ENCODE measurements at regions not wholly inside any gene's neighbourhood (a gene's known extent, or its start where the extent isn't known, plus 50 kb on each side); places are given as distances from the start of the nearest gene placed in this dataset.

GRCh38 chr5:143699121-143699520 is 112.8 kb upstream of the HMHB1 start:
- in situ Hi-C loops (cut with HindIII; ENCODE audit: low pct_unique_long_range_greater_than_20kb, low sequenced_read_pairs), result no loop called here
- DNase-seq (ENCODE audit: low read depth), result no peak

- in situ Hi-C loops (cut with HindIII; ENCODE audit: low pct_unique_long_range_greater_than_20kb, low sequenced_read_pairs), result no loop called here
- no peak for DNase-seq (ENCODE audit: low read depth)
Measured at GRCh38 chr5:143698574-143698973, 113.4 kb upstream of the HMHB1 start.

- no peak for DNase-seq (ENCODE audit: low read depth)
- in situ Hi-C loops (cut with HindIII; ENCODE audit: low pct_unique_long_range_greater_than_20kb, low sequenced_read_pairs), result no loop called here
Measured at GRCh38 chr5:143696921-143697320, 115.0 kb upstream of the HMHB1 start.

- in situ Hi-C loops (cut with HindIII; ENCODE audit: low pct_unique_long_range_greater_than_20kb, low sequenced_read_pairs), result no loop called here
- no peak for DNase-seq (ENCODE audit: low read depth)
Measured at GRCh38 chr5:143695941-143696340, 116.0 kb upstream of the HMHB1 start.

GRCh38 chr5:143695244-143695864 is 116.6 kb upstream of the HMHB1 start:
- no peak for DNase-seq (ENCODE audit: low read depth)
- in situ Hi-C loops (cut with HindIII; ENCODE audit: low pct_unique_long_range_greater_than_20kb, low sequenced_read_pairs), result no loop called here

GRCh38 chr5:143694357-143694756 is 117.6 kb upstream of the HMHB1 start:
- in situ Hi-C loops (cut with HindIII; ENCODE audit: low pct_unique_long_range_greater_than_20kb, low sequenced_read_pairs), result no loop called here
- no peak for DNase-seq (ENCODE audit: low read depth)

GRCh38 chr5:143693651-143694252 is 118.2 kb upstream of the HMHB1 start:
- no peak for DNase-seq (ENCODE audit: low read depth)
- in situ Hi-C loops (cut with HindIII; ENCODE audit: low pct_unique_long_range_greater_than_20kb, low sequenced_read_pairs), result no loop called here

- DNase-seq (ENCODE audit: low read depth), result no peak
- in situ Hi-C loops (cut with HindIII; ENCODE audit: low pct_unique_long_range_greater_than_20kb, low sequenced_read_pairs), result no loop called here
Measured at GRCh38 chr5:143692342-143692741, 119.6 kb upstream of the HMHB1 start.

- DNase-seq (ENCODE audit: low read depth), result no peak
- in situ Hi-C loops (cut with HindIII; ENCODE audit: low pct_unique_long_range_greater_than_20kb, low sequenced_read_pairs), result no loop called here
Measured at GRCh38 chr5:143691945-143692290, 120.0 kb upstream of the HMHB1 start.

- DNase-seq (ENCODE audit: low read depth), result no peak
- in situ Hi-C loops (cut with HindIII; ENCODE audit: low pct_unique_long_range_greater_than_20kb, low sequenced_read_pairs), result no loop called here
Measured at GRCh38 chr5:143691287-143691944, 120.5 kb upstream of the HMHB1 start.

GRCh38 chr5:143687604-143688003 is 124.4 kb upstream of the HMHB1 start:
- in situ Hi-C loops (cut with HindIII; ENCODE audit: low pct_unique_long_range_greater_than_20kb, low sequenced_read_pairs), result no loop called here
- no peak for DNase-seq (ENCODE audit: low read depth)

- in situ Hi-C loops (cut with HindIII; ENCODE audit: low pct_unique_long_range_greater_than_20kb, low sequenced_read_pairs), result no loop called here
- no peak for DNase-seq (ENCODE audit: low read depth)
Measured at GRCh38 chr5:143685246-143685815, 126.6 kb upstream of the HMHB1 start.

- in situ Hi-C loops (cut with HindIII; ENCODE audit: low pct_unique_long_range_greater_than_20kb, low sequenced_read_pairs), result no loop called here
- DNase-seq (ENCODE audit: low read depth), result no peak
Measured at GRCh38 chr5:143683459-143683858, 128.5 kb upstream of the HMHB1 start.

- in situ Hi-C loops (cut with HindIII; ENCODE audit: low pct_unique_long_range_greater_than_20kb, low sequenced_read_pairs), result no loop called here
- no peak for DNase-seq (ENCODE audit: low read depth)
Measured at GRCh38 chr5:143682929-143683386, 129.0 kb upstream of the HMHB1 start.

- DNase-seq (ENCODE audit: low read depth), result no peak
- in situ Hi-C loops (cut with HindIII; ENCODE audit: low pct_unique_long_range_greater_than_20kb, low sequenced_read_pairs), result no loop called here
Measured at GRCh38 chr5:143682246-143682905, 129.6 kb upstream of the HMHB1 start.

GRCh38 chr5:143680672-143681259 is 131.2 kb upstream of the HMHB1 start:
- DNase-seq (ENCODE audit: low read depth), result peak; percentile 9
- in situ Hi-C loops (cut with HindIII; ENCODE audit: low pct_unique_long_range_greater_than_20kb, low sequenced_read_pairs), result no loop called here

- DNase-seq (ENCODE audit: low read depth), result peak; percentile 66
Measured at GRCh38 chr5:143679777-143680176, 132.2 kb upstream of the HMHB1 start.

GRCh38 chr5:143678148-143678905 is 133.6 kb upstream of the HMHB1 start:
- no peak for DNase-seq (ENCODE audit: low read depth)
- in situ Hi-C loops (cut with HindIII; ENCODE audit: low pct_unique_long_range_greater_than_20kb, low sequenced_read_pairs), result no loop called here

More at GRCh38 chr5:143679777-143680176, 132.2 kb upstream of the HMHB1 start:
- in situ Hi-C loops (cut with HindIII; ENCODE audit: low pct_unique_long_range_greater_than_20kb, low sequenced_read_pairs), result no loop called here
